ENCODE measurements at regions not wholly inside any gene's neighbourhood (a gene's known extent, or its start where the extent isn't known, plus 50 kb on each side); places are given as distances from the start of the nearest gene placed in this dataset.

GRCh38 chr1:56430141-56430839 is 149.1 kb downstream of the PLPP3 start:
- H3K36me3 Mint-ChIP-seq (ENCODE audit: insufficient read depth, unreplicated experiment), result no peaks in the 10 kb centered on the region
- H3K9me3 Mint-ChIP-seq (ENCODE audit: low read depth, unreplicated experiment), result no peaks in the 10 kb centered on the region
- BruUV-seq (replicated peaks), result no TSS peak
- intact Hi-C loops (cut with micrococcal nuclease; ENCODE audit: unreplicated experiment), result no loop called here
- peaks cover 9% of the 10 kb centered on the region for H3K27me3 Mint-ChIP-seq (ENCODE audit: unreplicated experiment)
- DNase-seq, result no peak
- CTCF ChIA-PET, result no interaction called here
- peaks cover 15% of the 10 kb centered on the region for H3K4me1 Mint-ChIP-seq (ENCODE audit: low read depth, unreplicated experiment)
- no peak for TF ChIP-seq CTCF (IDR thresholded peaks at IDR 0.05; ENCODE audit: unreplicated experiment)
- H3K4me3 Mint-ChIP-seq (ENCODE audit: low read depth, unreplicated experiment), result no peak overlapping the region
- H3K27ac Mint-ChIP-seq (ENCODE audit: unreplicated experiment), result no peak overlapping the region

GRCh38 chr1:56429288-56429687 is 150.1 kb downstream of the PLPP3 start:
- Mint-ChIP-seq H3K27ac (ENCODE audit: unreplicated experiment) (no peak overlapping the region), H3K4me3 (ENCODE audit: low read depth, unreplicated experiment) (no peak overlapping the region), H3K27me3 (ENCODE audit: unreplicated experiment) (peaks cover 9% of the 10 kb centered on the region), H3K36me3 (ENCODE audit: insufficient read depth, unreplicated experiment) (no peaks in the 10 kb centered on the region), H3K4me1 (ENCODE audit: low read depth, unreplicated experiment) (peaks cover 12% of the 10 kb centered on the region), H3K9me3 (ENCODE audit: low read depth, unreplicated experiment) (no peaks in the 10 kb centered on the region)
- no TSS peak for BruUV-seq (replicated peaks)
- no peak for TF ChIP-seq CTCF (IDR thresholded peaks at IDR 0.05; ENCODE audit: unreplicated experiment)
- no peak for DNase-seq
- intact Hi-C loops (cut with micrococcal nuclease; ENCODE audit: unreplicated experiment), result no loop called here
- CTCF ChIA-PET, result no interaction called here

- no peak overlapping the region for H3K27ac Mint-ChIP-seq (ENCODE audit: unreplicated experiment)
- no peak for TF ChIP-seq CTCF (IDR thresholded peaks at IDR 0.05; ENCODE audit: unreplicated experiment)
- H3K36me3 Mint-ChIP-seq (ENCODE audit: insufficient read depth, unreplicated experiment), result no peaks in the 10 kb centered on the region
- no peak overlapping the region for H3K4me3 Mint-ChIP-seq (ENCODE audit: low read depth, unreplicated experiment)
- H3K27me3 Mint-ChIP-seq (ENCODE audit: unreplicated experiment), result peaks cover 9% of the 10 kb centered on the region
- H3K9me3 Mint-ChIP-seq (ENCODE audit: low read depth, unreplicated experiment), result no peaks in the 10 kb centered on the region
- intact Hi-C loops (cut with micrococcal nuclease; ENCODE audit: unreplicated experiment), result no loop called here
- CTCF ChIA-PET, result no interaction called here
- H3K4me1 Mint-ChIP-seq (ENCODE audit: low read depth, unreplicated experiment), result no peaks in the 10 kb centered on the region
- no peak for DNase-seq
- BruUV-seq (replicated peaks), result no TSS peak
Observed at GRCh38 chr1:56426587-56427381, 152.6 kb downstream of the PLPP3 start.

DNA sequence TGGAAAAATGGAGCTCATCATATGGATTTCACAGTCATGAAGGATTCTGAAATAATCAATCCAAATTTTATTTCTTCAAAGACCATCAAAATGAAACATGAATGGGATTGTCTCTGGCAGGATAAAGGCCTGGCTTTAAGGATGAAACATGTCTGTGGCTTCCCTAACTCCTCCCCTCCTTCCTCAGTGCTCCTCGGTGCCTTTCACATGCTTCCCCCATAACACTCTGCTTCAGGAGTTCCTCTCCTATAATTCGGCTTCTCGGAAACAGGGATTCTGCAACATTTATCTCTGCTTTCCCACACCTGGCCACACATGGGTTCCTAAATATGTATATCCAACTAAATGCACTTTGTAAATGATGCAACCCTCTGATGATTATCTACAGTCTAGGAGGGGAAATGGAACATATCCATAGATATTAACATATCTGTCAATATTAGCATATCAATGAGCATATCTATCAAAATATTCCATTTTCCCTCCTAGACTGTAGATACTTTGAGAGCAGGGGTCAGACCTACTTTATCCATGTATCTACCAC is 153.8 kb downstream of the PLPP3 start:
- no peaks in the 10 kb centered on the region for H3K9me3 Mint-ChIP-seq (ENCODE audit: low read depth, unreplicated experiment)
- CTCF ChIA-PET, result interaction anchor here (0.8 kb wide), 1 partner anchor 11 kb away, joined by 3 read pairs; no protein-coding TSS in a partner anchor
- BruUV-seq (replicated peaks), result no TSS peak
- TF ChIP-seq CTCF (IDR thresholded peaks at IDR 0.05; ENCODE audit: unreplicated experiment), result no peak
- H3K27ac Mint-ChIP-seq (ENCODE audit: unreplicated experiment), result no peak overlapping the region
- peaks cover 5% of the 10 kb centered on the region for H3K4me1 Mint-ChIP-seq (ENCODE audit: low read depth, unreplicated experiment)
- H3K4me3 Mint-ChIP-seq (ENCODE audit: low read depth, unreplicated experiment), result no peak overlapping the region
- no peaks in the 10 kb centered on the region for H3K27me3 Mint-ChIP-seq (ENCODE audit: unreplicated experiment)
- DNase-seq, result no peak
- no peaks in the 10 kb centered on the region for H3K36me3 Mint-ChIP-seq (ENCODE audit: insufficient read depth, unreplicated experiment)
- intact Hi-C loops (cut with micrococcal nuclease; ENCODE audit: unreplicated experiment), result no loop called here

Data from Calu3 (cell line).